ENCODE measurements at regions not wholly inside any gene's neighbourhood (a gene's known extent, or its start where the extent isn't known, plus 50 kb on each side); places are given as distances from the start of the nearest gene placed in this dataset.

DNA sequence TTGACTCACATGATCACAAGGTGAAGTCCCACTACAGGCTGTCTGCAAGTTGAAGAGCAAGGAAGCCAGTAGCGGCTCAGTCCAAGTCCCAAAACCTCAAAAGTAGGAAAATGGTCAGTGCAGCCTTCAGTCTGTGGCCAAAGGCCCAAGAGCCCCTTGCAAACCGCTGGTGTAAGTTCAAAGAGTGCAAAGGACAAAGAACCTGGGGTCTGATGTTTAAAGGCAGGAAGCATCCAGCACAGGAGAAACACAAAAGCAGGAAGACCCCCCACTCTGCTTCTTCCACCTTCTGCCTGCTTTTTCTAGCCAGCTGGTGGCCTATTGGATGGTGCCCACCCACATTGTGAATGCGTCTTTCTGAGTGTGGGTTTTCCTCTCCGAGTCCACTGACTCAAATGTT, 2222.6 kb downstream of the MRPL39 start (continued):
- no peak for TF ChIP-seq CHD1 (IDR thresholded peaks at IDR 0.05; ENCODE audit: low read depth, low read length)
- TF ChIP-seq ZNF274 (IDR thresholded peaks at IDR 0.05; ENCODE audit: borderline replicate concordance, extremely low read depth, low read length), result no peak
- TF ChIP-seq, protein P1, sequence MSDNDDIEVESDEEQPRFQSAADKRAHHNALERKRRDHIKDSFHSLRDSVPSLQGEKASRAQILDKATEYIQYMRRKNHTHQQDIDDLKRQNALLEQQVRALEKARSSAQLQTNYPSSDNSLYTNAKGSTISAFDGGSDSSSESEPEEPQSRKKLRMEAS (IDR thresholded peaks at IDR 0.05), result no peak
- TF ChIP-seq PHF8 (conservative IDR thresholded peaks at IDR 0.05; ENCODE audit: low read depth, low read length), result no peak
- TF ChIP-seq BCL11A (IDR thresholded peaks at IDR 0.05; ENCODE audit: low read depth in 2 of 2, low read length in 2 of 2), result no peak
- no peak for TF ChIP-seq TEAD4 (IDR thresholded peaks at IDR 0.05; ENCODE audit: low read depth, low read length)
- no peak for TF ChIP-seq BRCA1 (IDR thresholded peaks at IDR 0.05; ENCODE audit: low read depth, low read length)
